Kasumi-1 (cell line): ENCODE measurements at regions not wholly inside any gene's neighbourhood (a gene's known extent, or its start where the extent isn't known, plus 50 kb on each side); places are given as distances from the start of the nearest gene placed in this dataset.
"Not testable (repeated sequence)": the region's sequence is repeated elsewhere in the genome, so short reads cannot be mapped to it uniquely, and the experiment has no call there.

ENCODE experiments used
- DNase-seq, 2 experiments: peaks; one replicate each; lab custom pipeline; 2025; lab: John Stamatoyannopoulos, UW

GRCh38 chr11:16605894-16606783, 132.3 kb upstream of the C11orf58 start:
- peak; percentile 69 to 76 for DNase-seq

- no peak for DNase-seq
Measured at GRCh38 chr11:16605389-16605893, 133.0 kb upstream of the C11orf58 start.

GRCh38 chr11:16604794-16605388, 133.6 kb upstream of the C11orf58 start:
- DNase-seq: no peak

GRCh38 chr11:16603890-16604793, 134.3 kb upstream of the C11orf58 start:
- no peak for DNase-seq

GRCh38 chr11:16603245-16603644, 135.2 kb upstream of the C11orf58 start:
- DNase-seq: no peak

GRCh38 chr11:16598906-16599305, 139.5 kb upstream of the C11orf58 start:
- DNase-seq: no peak

GRCh38 chr11:16598032-16598431, 140.4 kb upstream of the C11orf58 start:
- no peak for DNase-seq

- DNase-seq: no peak
Measured at GRCh38 chr11:16596231-16596630, 142.2 kb upstream of the C11orf58 start.

GRCh38 chr11:16591157-16591556, 147.3 kb upstream of the C11orf58 start:
- no peak for DNase-seq

- no peak for DNase-seq
Measured at GRCh38 chr11:16587670-16588069, 150.8 kb upstream of the C11orf58 start.

- no peak for DNase-seq
Measured at GRCh38 chr11:16584569-16584968, 153.9 kb upstream of the C11orf58 start.

GRCh38 chr11:16581078-16581477, 157.4 kb upstream of the C11orf58 start:
- DNase-seq: not testable (repeated sequence)

- DNase-seq: no peak
Measured at GRCh38 chr11:16577490-16577889, 161.0 kb upstream of the C11orf58 start.

GRCh38 chr11:16574889-16575288, 163.6 kb upstream of the C11orf58 start:
- DNase-seq: not testable (repeated sequence)

GRCh38 chr11:16572945-16573344, 165.5 kb upstream of the C11orf58 start:
- no peak for DNase-seq

- DNase-seq: no peak
Measured at GRCh38 chr11:16561150-16561549, 177.3 kb upstream of the C11orf58 start.

GRCh38 chr11:16558494-16558893, 180.0 kb upstream of the C11orf58 start:
- no peak for DNase-seq

- DNase-seq: no peak
Measured at GRCh38 chr11:16555956-16556355, 182.5 kb upstream of the C11orf58 start.

- no peak for DNase-seq
Measured at GRCh38 chr11:16554361-16554760, 184.1 kb upstream of the C11orf58 start.

- no peak for DNase-seq
Measured at GRCh38 chr11:16547879-16548278, 190.6 kb upstream of the C11orf58 start.

GRCh38 chr11:16543642-16544041, 187.3 kb upstream of the SOX6 start:
- DNase-seq: no peak

GRCh38 chr11:16542353-16542752, 186.0 kb upstream of the SOX6 start:
- no peak for DNase-seq
